ENCODE measurements at regions not wholly inside any gene's neighbourhood (a gene's known extent, or its start where the extent isn't known, plus 50 kb on each side); places are given as distances from the start of the nearest gene placed in this dataset.
"Not testable (repeated sequence)": the region's sequence is repeated elsewhere in the genome, so short reads cannot be mapped to it uniquely, and the experiment has no call there.

GRCh38 chr1:56113679-56114078, 465.7 kb downstream of the PLPP3 start:
- DNase-seq (ENCODE audit: low spot score), result no peak

- no peak for DNase-seq (ENCODE audit: low spot score)
These were observed 472.1 kb downstream of the PLPP3 start for GRCh38 chr1:56107275-56107638.

- no peak for DNase-seq (ENCODE audit: low spot score)
These were observed 472.7 kb downstream of the PLPP3 start for GRCh38 chr1:56106531-56107274.

GRCh38 chr1:56105397-56105796, 474.0 kb downstream of the PLPP3 start:
- DNase-seq (ENCODE audit: low spot score), result no peak

- no peak for DNase-seq (ENCODE audit: low spot score)
These were observed 479.5 kb downstream of the PLPP3 start for GRCh38 chr1:56099766-56100265.

GRCh38 chr1:56098946-56099345, 480.4 kb downstream of the PLPP3 start:
- no peak for DNase-seq (ENCODE audit: low spot score)

- DNase-seq (ENCODE audit: low spot score), result no peak
These were observed 481.6 kb downstream of the PLPP3 start for GRCh38 chr1:56097713-56098112.

GRCh38 chr1:56095696-56096665, 483.4 kb downstream of the PLPP3 start:
- DNase-seq (ENCODE audit: low spot score), result no peak

- no peak for DNase-seq (ENCODE audit: low spot score)
These were observed 485.2 kb downstream of the PLPP3 start for GRCh38 chr1:56094168-56094567.

- DNase-seq (ENCODE audit: low spot score), result no peak
These were observed 486.4 kb downstream of the PLPP3 start for GRCh38 chr1:56092684-56093570.

GRCh38 chr1:56089826-56090225, 489.5 kb downstream of the PLPP3 start:
- not testable (repeated sequence) for DNase-seq (ENCODE audit: low spot score)

- DNase-seq (ENCODE audit: low spot score), result no peak
These were observed 495.1 kb downstream of the PLPP3 start for GRCh38 chr1:56084246-56084645.

GRCh38 chr1:56081736-56082135, 497.6 kb downstream of the PLPP3 start:
- no peak for DNase-seq (ENCODE audit: low spot score)

- no peak for DNase-seq (ENCODE audit: low spot score)
These were observed 498.2 kb downstream of the PLPP3 start for GRCh38 chr1:56081173-56081572.

- no peak for DNase-seq (ENCODE audit: low spot score)
These were observed 499.2 kb downstream of the PLPP3 start for GRCh38 chr1:56080123-56080522.

- no peak for DNase-seq (ENCODE audit: low spot score)
These were observed 500.0 kb downstream of the PLPP3 start for GRCh38 chr1:56079391-56079790.

- no peak for DNase-seq (ENCODE audit: low spot score)
These were observed 502.2 kb downstream of the PLPP3 start for GRCh38 chr1:56077206-56077605.

GRCh38 chr1:56074007-56074651, 505.2 kb downstream of the PLPP3 start:
- DNase-seq (ENCODE audit: low spot score), result no peak

GRCh38 chr1:56073614-56074006, 505.8 kb downstream of the PLPP3 start:
- DNase-seq (ENCODE audit: low spot score), result no peak

GRCh38 chr1:56073206-56073605, 506.2 kb downstream of the PLPP3 start:
- no peak for DNase-seq (ENCODE audit: low spot score)

- no peak for DNase-seq (ENCODE audit: low spot score)
These were observed 507.1 kb downstream of the PLPP3 start for GRCh38 chr1:56072310-56072709.
